Esophagus squamous epithelium (tissue), 4 donors: ENCODE measurements at regions not wholly inside any gene's neighbourhood (a gene's known extent, or its start where the extent isn't known, plus 50 kb on each side); places are given as distances from the start of the nearest gene placed in this dataset.

Source experiments
- POLR2A ChIP-seq, 4 donors: fragments of 450-650 bp; IDR thresholded peaks; one replicate each; pipeline ENCODE4 v1.6.1; 2017; ENCODE audit warnings: antibody characterized with exemption in 4 of 4, mild to moderate bottlenecking in 4 of 4, moderate library complexity in 3 of 4
- TF ChIP-seq, protein P1 (sequence below), 6 experiments: fragments of 450-650 bp in 4 of 6; fragments of 200-600 bp in 2 of 6; sonication (generic) in 2 of 6; IDR thresholded peaks; one replicate each; pipeline ENCODE4 v1.5.1; 2016 to 2019; ENCODE audit warnings: antibody characterized with exemption in 6 of 6, mild to moderate bottlenecking in 4 of 6, moderate library complexity in 4 of 6

DNA sequence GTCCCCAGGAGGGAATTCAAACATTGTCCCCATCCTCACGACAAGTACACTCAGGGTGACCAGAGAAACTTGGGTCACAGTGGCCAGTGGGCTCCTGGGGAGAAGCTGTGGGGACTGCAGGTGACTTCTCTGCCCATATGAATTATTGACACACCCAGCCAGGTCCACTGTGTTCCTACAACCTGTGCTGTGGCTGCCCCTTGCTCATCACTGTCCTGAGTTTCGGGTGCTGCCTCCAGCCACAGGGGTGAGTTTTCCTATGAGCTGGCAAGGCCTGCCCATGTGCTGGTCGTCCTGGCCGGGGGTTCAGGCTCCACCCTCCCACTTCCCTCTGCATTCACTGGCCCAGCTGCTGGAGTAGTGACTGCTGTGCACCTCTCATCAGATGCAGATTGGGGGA, 59.0 kb upstream of the RBFOX3 start:
- TF ChIP-seq POLR2A (IDR thresholded peaks at IDR 0.05) = no peak
- TF ChIP-seq, protein P1, sequence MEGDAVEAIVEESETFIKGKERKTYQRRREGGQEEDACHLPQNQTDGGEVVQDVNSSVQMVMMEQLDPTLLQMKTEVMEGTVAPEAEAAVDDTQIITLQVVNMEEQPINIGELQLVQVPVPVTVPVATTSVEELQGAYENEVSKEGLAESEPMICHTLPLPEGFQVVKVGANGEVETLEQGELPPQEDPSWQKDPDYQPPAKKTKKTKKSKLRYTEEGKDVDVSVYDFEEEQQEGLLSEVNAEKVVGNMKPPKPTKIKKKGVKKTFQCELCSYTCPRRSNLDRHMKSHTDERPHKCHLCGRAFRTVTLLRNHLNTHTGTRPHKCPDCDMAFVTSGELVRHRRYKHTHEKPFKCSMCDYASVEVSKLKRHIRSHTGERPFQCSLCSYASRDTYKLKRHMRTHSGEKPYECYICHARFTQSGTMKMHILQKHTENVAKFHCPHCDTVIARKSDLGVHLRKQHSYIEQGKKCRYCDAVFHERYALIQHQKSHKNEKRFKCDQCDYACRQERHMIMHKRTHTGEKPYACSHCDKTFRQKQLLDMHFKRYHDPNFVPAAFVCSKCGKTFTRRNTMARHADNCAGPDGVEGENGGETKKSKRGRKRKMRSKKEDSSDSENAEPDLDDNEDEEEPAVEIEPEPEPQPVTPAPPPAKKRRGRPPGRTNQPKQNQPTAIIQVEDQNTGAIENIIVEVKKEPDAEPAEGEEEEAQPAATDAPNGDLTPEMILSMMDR (IDR thresholded peaks at IDR 0.05) = no peak
